ENCODE measurements at regions not wholly inside any gene's neighbourhood (a gene's known extent, or its start where the extent isn't known, plus 50 kb on each side); places are given as distances from the start of the nearest gene placed in this dataset.

GRCh38 chr1:18535391-18536210 lies 54.9 kb downstream of the KLHDC7A start:
- no peak for DNase-seq (ENCODE audit: low spot score)

- no peak for DNase-seq (ENCODE audit: low spot score)
These were observed 55.6 kb downstream of the KLHDC7A start for GRCh38 chr1:18536356-18536755.

- DNase-seq (ENCODE audit: low spot score): no peak
These were observed 56.2 kb downstream of the KLHDC7A start for GRCh38 chr1:18536915-18537314.

- DNase-seq (ENCODE audit: low spot score): no peak
These were observed 56.9 kb downstream of the KLHDC7A start for GRCh38 chr1:18537386-18538306.

- DNase-seq (ENCODE audit: low spot score): no peak
These were observed 58.4 kb downstream of the KLHDC7A start for GRCh38 chr1:18539171-18539570.

- no peak for DNase-seq (ENCODE audit: low spot score)
These were observed 59.5 kb downstream of the KLHDC7A start for GRCh38 chr1:18540136-18540765.

GRCh38 chr1:18541046-18541795 lies 60.5 kb downstream of the KLHDC7A start:
- DNase-seq (ENCODE audit: low spot score): no peak

GRCh38 chr1:18542351-18542750 lies 61.6 kb downstream of the KLHDC7A start:
- no peak for DNase-seq (ENCODE audit: low spot score)

GRCh38 chr1:18546026-18546425 lies 65.3 kb downstream of the KLHDC7A start:
- DNase-seq (ENCODE audit: low spot score): no peak

GRCh38 chr1:18547460-18547859 lies 66.7 kb downstream of the KLHDC7A start:
- no peak for DNase-seq (ENCODE audit: low spot score)

- no peak for DNase-seq (ENCODE audit: low spot score)
These were observed 67.9 kb downstream of the KLHDC7A start for GRCh38 chr1:18548643-18549042.

- no peak for DNase-seq (ENCODE audit: low spot score)
These were observed 68.4 kb downstream of the KLHDC7A start for GRCh38 chr1:18549106-18549505.

- no peak for DNase-seq (ENCODE audit: low spot score)
These were observed 69.2 kb downstream of the KLHDC7A start for GRCh38 chr1:18549906-18550305.

GRCh38 chr1:18552631-18553030 lies 71.9 kb downstream of the KLHDC7A start:
- DNase-seq (ENCODE audit: low spot score): no peak

- DNase-seq (ENCODE audit: low spot score): no peak
These were observed 72.7 kb downstream of the KLHDC7A start for GRCh38 chr1:18553388-18553787.

GRCh38 chr1:18554099-18554498 lies 73.4 kb downstream of the KLHDC7A start:
- DNase-seq (ENCODE audit: low spot score): no peak

GRCh38 chr1:18554597-18554996 lies 73.9 kb downstream of the KLHDC7A start:
- no peak for DNase-seq (ENCODE audit: low spot score)

- no peak for DNase-seq (ENCODE audit: low spot score)
These were observed 74.3 kb downstream of the KLHDC7A start for GRCh38 chr1:18555036-18555435.

GRCh38 chr1:18556364-18556763 lies 74.3 kb upstream of the PAX7 start:
- DNase-seq (ENCODE audit: low spot score): peak; percentile 31

- no peak for DNase-seq (ENCODE audit: low spot score)
These were observed 72.8 kb upstream of the PAX7 start for GRCh38 chr1:18557621-18558465.

GRCh38 chr1:18560692-18561091 lies 70.0 kb upstream of the PAX7 start:
- no peak for DNase-seq (ENCODE audit: low spot score)

Measured in hepatic stellate cell (primary cell).